NCI-H345 treated with DMSO at 0.1 percent for 48 hours (cell line): ENCODE measurements at regions not wholly inside any gene's neighbourhood (a gene's known extent, or its start where the extent isn't known, plus 50 kb on each side); places are given as distances from the start of the nearest gene placed in this dataset.
"Not testable (repeated sequence)": the region's sequence is repeated elsewhere in the genome, so short reads cannot be mapped to it uniquely, and the experiment has no call there.

Experiments
- DNase-seq: peaks from one replicate; lab custom pipeline; 2025; ENCODE audit not compliant: unreplicated experiment; lab: John Stamatoyannopoulos, UW

DNA sequence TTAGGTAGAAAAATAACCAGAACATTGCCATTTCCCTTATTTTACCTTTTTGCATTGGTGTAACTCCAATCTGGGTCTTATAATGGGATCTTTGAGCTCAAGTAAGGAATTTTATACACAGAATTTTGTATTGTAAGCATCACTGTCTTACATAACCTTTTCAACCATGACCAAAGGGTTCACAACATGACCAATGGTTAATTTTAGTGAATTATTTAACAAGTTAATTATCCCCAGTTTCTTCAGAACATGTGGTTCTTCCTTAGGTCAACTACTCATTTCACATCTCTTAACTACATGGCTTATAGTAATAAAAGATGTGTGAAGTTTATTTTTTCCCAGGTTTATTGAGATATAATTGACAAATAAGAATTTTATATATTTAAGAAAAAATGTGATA is 74.2 kb upstream of the RHOBTB1 start:
- no peak for DNase-seq

- DNase-seq: no peak
Measured at GRCh38 chr10:61016630-61017029, 72.6 kb upstream of the RHOBTB1 start.

DNA sequence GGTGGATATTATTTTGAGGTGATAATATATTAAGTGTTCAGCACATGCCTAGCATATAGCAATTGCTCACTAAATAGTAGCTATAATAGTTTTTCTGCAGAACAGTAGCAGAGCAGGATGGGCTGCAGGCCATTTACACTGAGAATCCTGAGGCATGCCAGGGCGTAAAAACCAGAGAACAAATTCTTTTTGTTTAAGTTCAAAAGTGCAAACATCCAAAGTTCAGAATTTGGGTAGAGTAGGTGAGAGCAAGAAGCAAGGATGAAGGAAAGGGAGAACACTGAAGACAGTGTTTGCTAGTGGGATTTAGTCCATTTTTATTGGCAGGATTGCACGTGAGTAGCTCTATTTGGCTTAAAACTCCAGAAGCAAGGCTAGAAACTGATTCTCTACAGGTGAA is 72.0 kb upstream of the RHOBTB1 start:
- no peak for DNase-seq

- no peak for DNase-seq
Measured at GRCh38 chr10:61010863-61011262, 66.9 kb upstream of the RHOBTB1 start.

DNA sequence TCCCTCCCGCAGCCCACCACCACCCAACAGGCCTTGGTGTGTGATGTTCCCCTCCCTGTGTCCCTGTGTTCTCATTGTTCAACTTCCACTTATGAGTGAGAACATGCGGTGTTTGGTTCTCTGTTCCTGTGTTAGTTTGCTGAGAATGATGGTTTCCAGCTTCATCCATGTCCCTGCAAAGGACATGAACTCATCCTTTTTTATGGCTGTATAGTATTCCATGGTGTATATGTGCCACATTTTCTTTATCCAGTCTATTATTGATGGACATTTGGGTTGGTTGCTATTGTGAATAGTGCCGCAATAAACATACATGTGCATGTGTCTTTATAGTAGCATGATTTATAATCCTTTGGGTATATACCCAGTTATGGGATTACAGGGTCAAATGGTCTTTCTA is 59.1 kb upstream of the RHOBTB1 start:
- not testable (repeated sequence) for DNase-seq

DNA sequence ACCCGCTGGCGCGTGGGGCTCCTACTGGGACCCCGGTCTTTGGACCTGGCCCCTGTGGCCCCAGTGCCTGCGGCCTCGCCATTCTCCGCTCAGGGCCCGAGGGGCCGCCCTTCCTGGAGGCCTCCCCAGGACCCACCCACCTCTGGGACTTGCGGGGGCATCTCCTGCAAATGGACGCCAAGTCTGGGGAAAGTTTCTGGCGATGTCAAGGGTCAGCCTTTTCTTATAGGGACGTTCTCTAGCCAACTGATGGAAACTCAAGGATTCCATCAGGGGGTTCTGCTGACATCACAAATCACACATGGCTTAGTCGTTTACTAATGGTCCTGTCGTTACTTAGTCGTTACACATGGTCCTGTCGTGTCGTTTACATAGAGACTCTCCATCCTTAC is 57.7 kb upstream of the RHOBTB1 start:
- DNase-seq: no peak

- DNase-seq: no peak
Measured at GRCh38 chr10:61000769-61001730, 57.1 kb upstream of the RHOBTB1 start.

DNA sequence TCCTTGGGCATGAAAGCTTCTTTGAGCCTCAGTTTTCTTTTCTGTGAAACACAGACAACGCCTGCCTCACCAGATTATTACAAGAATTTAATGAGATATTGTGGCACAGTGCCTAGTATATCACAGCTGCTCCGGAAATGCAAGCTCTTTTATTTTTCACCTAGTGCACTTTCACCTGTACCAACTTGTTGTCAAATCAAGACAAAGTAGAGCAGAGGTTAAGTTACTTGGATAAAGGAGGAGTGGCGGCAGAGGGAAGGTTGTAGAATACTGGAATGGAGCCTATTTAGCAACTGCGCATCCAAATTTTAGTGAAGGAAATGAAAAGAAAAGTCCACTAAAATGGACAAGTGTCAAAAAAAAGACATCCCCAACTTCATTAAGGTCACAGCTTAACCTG is 54.9 kb upstream of the RHOBTB1 start:
- DNase-seq: no peak

GRCh38 chr10:60994128-60994527 is 50.1 kb upstream of the RHOBTB1 start:
- DNase-seq: no peak
